Spleen (tissue), 11 donors: ENCODE measurements at regions not wholly inside any gene's neighbourhood (a gene's known extent, or its start where the extent isn't known, plus 50 kb on each side); places are given as distances from the start of the nearest gene placed in this dataset.

Source experiments
- DNase-seq: peaks from one replicate; pipeline ENCODE4 v3.0.0-alpha.2; 2020
- H3K27ac ChIP-seq, 8 donors: fragments of 200-600 bp; sonication (generic) in 7 of 8; 1 replicate in 4 of 8; 2 replicates in 4 of 8; pipeline versions ENCODE4 v1.5.0 to v1.8.0; 2016 to 2021; ENCODE audit warnings: inconsistent platforms in 4 of 8, mild to moderate bottlenecking in 4 of 8, moderate library complexity in 1 of 8
- H3K27me3 ChIP-seq, 7 donors: fragments of 200-600 bp; sonication (generic) in 6 of 7; replicated peaks in 1 of 7; 1 replicate in 4 of 7; 2 replicates in 3 of 7; pipeline versions ENCODE4 v1.5.0 to v1.8.0; 2016 to 2021; ENCODE audit warnings: inconsistent platforms in 3 of 7, mild to moderate bottlenecking in 1 of 7
- H3K36me3 ChIP-seq, 6 donors: fragments of 200-600 bp; sonication (generic) in 5 of 6; 1 replicate in 4 of 6; 2 replicates in 2 of 6; pipeline versions ENCODE4 v1.5.0 to v1.8.0; 2016 to 2021; ENCODE audit warnings: inconsistent platforms in 2 of 6
- H3K4me1 ChIP-seq, 6 donors: fragments of 200-600 bp; sonication (generic) in 5 of 6; 1 replicate in 3 of 6; 2 replicates in 3 of 6; pipeline versions ENCODE4 v1.5.0 to v1.8.0; 2016 to 2021; ENCODE audit warnings: inconsistent platforms in 3 of 6
- H3K4me3 ChIP-seq, 8 donors: fragments of 200-600 bp; sonication (generic) in 7 of 8; 1 replicate in 4 of 8; 2 replicates in 4 of 8; pipeline versions ENCODE4 v1.5.0 to v1.8.0; 2016 to 2021; ENCODE audit warnings: inconsistent platforms in 4 of 8, mild to moderate bottlenecking in 4 of 8, moderate library complexity in 2 of 8
- H3K9me3 ChIP-seq, 8 donors: fragments of 200-600 bp; sonication (generic) in 7 of 8; 1 replicate in 4 of 8; 2 replicates in 4 of 8; pipeline versions ENCODE4 v1.5.0 to v1.8.0; 2016 to 2021; ENCODE audit warnings: inconsistent platforms in 4 of 8
- POLR2A ChIP-seq, 3 donors: fragments of 450-650 bp; IDR thresholded peaks; one replicate each; pipeline ENCODE4 v1.5.1; 2017; ENCODE audit warnings: antibody characterized with exemption in 3 of 3, mild to moderate bottlenecking in 1 of 3
- POLR2AphosphoS5 ChIP-seq, 3 donors: sonication (generic); formaldehyde crosslinking; IDR thresholded peaks; one replicate each; pipeline ENCODE4 v1.5.1; 2017; ENCODE audit warnings: antibody characterized with exemption in 3 of 3
- WGBS, 5 donors: extraction: QIAGEN DNeasy Blood & Tissue Kit in 3 of 5; methylation state at CpG; one replicate each; pipeline versions ENCODE4 v1.1.5 to v1.1.7; 2013 to 2018; 5-methylcytosine and 5-hydroxymethylcytosine counted together
- intact Hi-C: fragments of 100-400 bp; cut with DNase I; formaldehyde crosslinking; loops from one replicate; pipeline ENCODE4 v1.15.0; 2023; ENCODE audit warnings: low total_unique reads
- TF ChIP-seq, protein P1 (sequence below), 11 experiments: fragments of 200-600 bp in 7 of 11; fragments of 450-650 bp in 4 of 11; sonication (generic) in 4 of 11; IDR thresholded peaks in 8 of 11; conservative IDR thresholded peaks in 3 of 11; 1 replicate in 7 of 11; 2 replicates in 4 of 11; pipeline versions ENCODE4 v1.4.0 to v1.8.0; 2016 to 2021; ENCODE audit warnings: antibody characterized with exemption in 11 of 11, inconsistent platforms in 4 of 11, mild to moderate bottlenecking in 1 of 11
- donor health status: healthy with polysubstance abuse.
- donor health status: DM: no; HTN: no; CAD: no; lungs with moderate emphysema.
- donor health status: DM: no; HTN: no; CAD: no.
- donor health status: Bipolar disorder and iron deficiency.
- donor health status: healthy.
- donor health status: DM: no; HTN: no; CAD: no.
- donor health status: DM: yes; HTN: yes; CAD: no.

DNA sequence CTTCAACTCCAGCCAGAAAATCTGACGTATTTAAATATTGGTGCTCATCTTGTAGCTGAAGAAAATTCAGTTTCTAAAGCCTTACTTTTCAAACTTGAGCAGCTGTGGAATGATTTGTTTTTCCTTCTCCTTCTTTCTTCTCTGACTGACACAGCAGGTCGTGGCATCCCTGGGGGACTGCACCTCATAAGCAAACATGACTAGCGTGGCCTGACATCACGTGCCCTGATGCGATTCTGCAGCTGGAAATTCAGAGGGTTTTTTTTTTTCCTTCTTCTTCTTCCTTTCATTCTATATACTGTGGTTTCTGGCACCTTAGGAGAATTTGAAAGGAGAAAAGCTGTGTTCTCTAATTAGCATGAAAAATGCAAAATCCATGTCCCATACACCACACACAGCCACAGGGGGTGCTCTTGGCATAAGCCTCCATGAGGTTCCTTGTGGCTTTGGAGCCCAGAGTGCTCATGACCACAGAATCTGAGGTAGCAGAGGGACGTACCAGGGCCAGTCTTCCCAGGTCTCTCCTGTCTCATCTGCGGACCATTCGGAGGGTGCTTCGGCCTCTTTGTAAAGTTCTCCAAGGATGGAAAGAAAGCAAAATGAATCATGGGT, 258.5 kb upstream of the CDH4 start:
- DNase-seq = no peak
- Histone ChIP-seq H3K36me3 (no peaks in the 10 kb centered on the region), H3K4me1 (no peaks in the 10 kb centered on the region), H3K27me3 (peaks cover 0 to 19% (median 0%) of the 10 kb centered on the region in 7 donors), H3K27ac (no peak overlapping the region), H3K4me3 (no peak overlapping the region), H3K9me3 (no peaks in the 10 kb centered on the region)
- TF ChIP-seq POLR2A (IDR thresholded peaks at IDR 0.05) (no peak), POLR2AphosphoS5 (IDR thresholded peaks at IDR 0.05) (no peak)
- TF ChIP-seq, protein P1, sequence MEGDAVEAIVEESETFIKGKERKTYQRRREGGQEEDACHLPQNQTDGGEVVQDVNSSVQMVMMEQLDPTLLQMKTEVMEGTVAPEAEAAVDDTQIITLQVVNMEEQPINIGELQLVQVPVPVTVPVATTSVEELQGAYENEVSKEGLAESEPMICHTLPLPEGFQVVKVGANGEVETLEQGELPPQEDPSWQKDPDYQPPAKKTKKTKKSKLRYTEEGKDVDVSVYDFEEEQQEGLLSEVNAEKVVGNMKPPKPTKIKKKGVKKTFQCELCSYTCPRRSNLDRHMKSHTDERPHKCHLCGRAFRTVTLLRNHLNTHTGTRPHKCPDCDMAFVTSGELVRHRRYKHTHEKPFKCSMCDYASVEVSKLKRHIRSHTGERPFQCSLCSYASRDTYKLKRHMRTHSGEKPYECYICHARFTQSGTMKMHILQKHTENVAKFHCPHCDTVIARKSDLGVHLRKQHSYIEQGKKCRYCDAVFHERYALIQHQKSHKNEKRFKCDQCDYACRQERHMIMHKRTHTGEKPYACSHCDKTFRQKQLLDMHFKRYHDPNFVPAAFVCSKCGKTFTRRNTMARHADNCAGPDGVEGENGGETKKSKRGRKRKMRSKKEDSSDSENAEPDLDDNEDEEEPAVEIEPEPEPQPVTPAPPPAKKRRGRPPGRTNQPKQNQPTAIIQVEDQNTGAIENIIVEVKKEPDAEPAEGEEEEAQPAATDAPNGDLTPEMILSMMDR (IDR thresholded peaks at IDR 0.05 in 8 of 11, conservative IDR thresholded peaks at IDR 0.05 in 3 of 11) = no peak
- intact Hi-C loops = no loop called here
- 73 to 84% (median 77%) methylated on average over 9 of the region's 9 CpGs for whole genome bisulfite sequencing, 5 donors

DNA sequence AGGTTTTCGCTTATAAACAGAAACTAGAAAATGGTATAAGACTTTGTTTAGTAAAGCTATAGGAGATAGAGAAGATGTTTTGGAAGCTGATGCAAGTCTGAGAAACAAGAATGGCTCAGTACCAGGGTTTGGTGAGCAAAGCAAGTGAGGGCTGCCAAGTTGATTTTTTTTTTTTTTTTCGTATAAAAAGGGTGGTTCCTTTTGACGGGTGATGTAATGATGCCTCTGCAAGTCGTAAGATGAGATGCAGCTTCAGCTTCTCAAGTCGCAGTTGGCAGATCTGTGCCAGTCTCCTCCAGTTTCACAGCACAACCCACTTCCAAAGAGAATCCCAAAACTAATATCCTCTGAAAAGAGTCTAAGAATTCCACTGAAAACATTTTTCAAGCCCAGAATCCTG, 252.8 kb upstream of the CDH4 start:
- WGBS, 5 donors = 72 to 84% (median 76%) methylated on average over 5 of the region's 5 CpGs
- no peak overlapping the region for H3K4me3 ChIP-seq
- no peak for DNase-seq
- no peaks in the 10 kb centered on the region for H3K9me3 ChIP-seq
- H3K4me1 ChIP-seq = no peaks in the 10 kb centered on the region
- no peak overlapping the region for H3K27ac ChIP-seq
- no peak for TF ChIP-seq POLR2AphosphoS5 (IDR thresholded peaks at IDR 0.05)
- peaks cover 0 to 19% (median 0%) of the 10 kb centered on the region in 7 donors for H3K27me3 ChIP-seq
- H3K36me3 ChIP-seq = no peaks in the 10 kb centered on the region
- intact Hi-C loops = no loop called here

DNA sequence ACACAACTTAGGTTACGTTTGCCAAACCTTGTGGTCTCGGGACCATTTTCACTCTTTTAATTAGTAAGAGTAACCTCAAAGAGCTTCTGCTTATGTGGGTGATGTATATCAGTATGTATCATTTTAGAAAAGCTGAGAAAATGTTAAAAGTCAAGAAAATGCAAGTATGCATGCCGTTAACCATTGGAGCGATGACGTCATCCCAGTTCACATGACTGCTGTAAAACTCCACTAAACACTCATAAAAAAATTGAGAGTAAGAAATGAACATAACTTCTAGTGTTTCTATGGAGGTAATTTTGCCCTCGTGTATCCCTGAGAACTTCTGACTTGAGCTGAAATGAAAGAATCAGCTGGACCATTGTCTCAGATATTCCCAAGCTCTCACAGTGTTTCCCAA, 250.0 kb upstream of the CDH4 start:
- DNase-seq = no peak
- Histone ChIP-seq H3K36me3 (no peaks in the 10 kb centered on the region), H3K4me3 (no peak overlapping the region), H3K9me3 (no peaks in the 10 kb centered on the region), H3K27ac (no peak overlapping the region), H3K4me1 (no peaks in the 10 kb centered on the region), H3K27me3 (no peaks in the 10 kb centered on the region)
- TF ChIP-seq POLR2AphosphoS5 (IDR thresholded peaks at IDR 0.05) (no peak), POLR2A (IDR thresholded peaks at IDR 0.05) (no peak)
- TF ChIP-seq, protein P1 (IDR thresholded peaks at IDR 0.05 in 8 of 11, conservative IDR thresholded peaks at IDR 0.05 in 3 of 11) = no peak
- intact Hi-C loops = no loop called here
- 80 to 88% (median 84%) methylated on average over 6 of the region's 6 CpGs for WGBS, 5 donors

DNA sequence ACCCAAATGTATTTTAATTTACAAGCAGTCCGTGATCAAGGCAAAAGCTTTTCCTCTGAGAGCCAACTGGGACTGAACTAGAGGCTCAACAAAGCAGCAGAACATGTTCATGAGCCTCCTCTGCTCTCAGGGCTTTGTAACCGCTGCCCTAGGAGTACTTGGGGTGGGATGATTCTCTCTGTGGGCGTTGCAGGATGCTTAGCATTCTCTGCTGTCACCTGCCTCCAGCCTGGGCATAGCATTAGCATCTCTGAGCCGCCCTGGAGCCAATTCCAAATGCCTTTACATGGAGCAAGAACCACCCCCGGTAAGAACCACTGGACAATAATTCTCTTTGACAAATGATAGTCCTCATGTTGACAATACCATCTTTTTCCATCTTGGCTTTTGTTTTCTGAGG, 237.6 kb upstream of the CDH4 start:
- H3K27ac ChIP-seq = no peak overlapping the region
- H3K27me3 ChIP-seq = peaks cover 0 to 18% (median 0%) of the 10 kb centered on the region in 7 donors
- WGBS, 5 donors = 33 to 43% (median 37%) methylated on average over 5 of the region's 5 CpGs
- TF ChIP-seq, protein P1 (IDR thresholded peaks at IDR 0.05 in 8 of 11, conservative IDR thresholded peaks at IDR 0.05 in 3 of 11) = no peak
- TF ChIP-seq POLR2A (IDR thresholded peaks at IDR 0.05) (no peak), POLR2AphosphoS5 (IDR thresholded peaks at IDR 0.05) (no peak)
- DNase-seq = no peak
- no peaks in the 10 kb centered on the region for H3K36me3 ChIP-seq
- H3K4me1 ChIP-seq = no peaks in the 10 kb centered on the region
- H3K9me3 ChIP-seq = peaks cover 0 to 10% (median 0%) of the 10 kb centered on the region in 8 donors
- no peak overlapping the region for H3K4me3 ChIP-seq
- intact Hi-C loops = no loop called here
